LoVo (cell line): ENCODE measurements at regions not wholly inside any gene's neighbourhood (a gene's known extent, or its start where the extent isn't known, plus 50 kb on each side); places are given as distances from the start of the nearest gene placed in this dataset.

ENCODE experiments used
- DNase-seq: peaks from one replicate; pipeline ENCODE4 v3.0.0-alpha.2; 2016; ENCODE audit warnings: low spot score

GRCh38 chr16:59719121-59719520 is 985.0 kb upstream of the GOT2 start:
- DNase-seq = no peak

GRCh38 chr16:59707436-59708226 is 973.5 kb upstream of the GOT2 start:
- no peak for DNase-seq

GRCh38 chr16:59701963-59702930 is 968.1 kb upstream of the GOT2 start:
- no peak for DNase-seq

GRCh38 chr16:59699786-59700185 is 965.7 kb upstream of the GOT2 start:
- no peak for DNase-seq

GRCh38 chr16:59698346-59699020 is 964.4 kb upstream of the GOT2 start:
- no peak for DNase-seq

- DNase-seq = no peak
Observed at GRCh38 chr16:59697761-59698160, 963.6 kb upstream of the GOT2 start.

- no peak for DNase-seq
Observed at GRCh38 chr16:59697236-59697635, 963.1 kb upstream of the GOT2 start.

- DNase-seq = no peak
Observed at GRCh38 chr16:59696495-59696894, 962.4 kb upstream of the GOT2 start.

- no peak for DNase-seq
Observed at GRCh38 chr16:59690216-59690615, 956.1 kb upstream of the GOT2 start.

GRCh38 chr16:59688006-59688405 is 953.9 kb upstream of the GOT2 start:
- DNase-seq = no peak

- DNase-seq = no peak
Observed at GRCh38 chr16:59686405-59686804, 952.3 kb upstream of the GOT2 start.

- no peak for DNase-seq
Observed at GRCh38 chr16:59684911-59685310, 950.8 kb upstream of the GOT2 start.

GRCh38 chr16:59683709-59684108 is 949.6 kb upstream of the GOT2 start:
- no peak for DNase-seq

- no peak for DNase-seq
Observed at GRCh38 chr16:59665618-59666220, 931.6 kb upstream of the GOT2 start.

- DNase-seq = no peak
Observed at GRCh38 chr16:59658572-59658971, 924.5 kb upstream of the GOT2 start.

GRCh38 chr16:59655031-59655430 is 920.9 kb upstream of the GOT2 start:
- no peak for DNase-seq

GRCh38 chr16:59654455-59654854 is 920.3 kb upstream of the GOT2 start:
- DNase-seq = no peak

GRCh38 chr16:59651662-59652061 is 917.5 kb upstream of the GOT2 start:
- no peak for DNase-seq

- no peak for DNase-seq
Observed at GRCh38 chr16:59645194-59645593, 911.1 kb upstream of the GOT2 start.

GRCh38 chr16:59635674-59636073 is 901.6 kb upstream of the GOT2 start:
- DNase-seq = no peak

GRCh38 chr16:59634951-59635350 is 900.8 kb upstream of the GOT2 start:
- DNase-seq = no peak

- no peak for DNase-seq
Observed at GRCh38 chr16:59634004-59634579, 900.0 kb upstream of the GOT2 start.
